Activated CD4-positive, alpha-beta T cell treated with anti-CD3 and anti-CD28 coated beads, Interleukin-2, amount 10 ng/mL, durations not matched to agents 24 days and 14 days (primary cell): ENCODE measurements at regions not wholly inside any gene's neighbourhood (a gene's known extent, or its start where the extent isn't known, plus 50 kb on each side); places are given as distances from the start of the nearest gene placed in this dataset.
"Not testable (repeated sequence)": the region's sequence is repeated elsewhere in the genome, so short reads cannot be mapped to it uniquely, and the experiment has no call there.

ENCODE experiments used
- DNase-seq: peaks from one replicate; pipeline ENCODE4 v3.0.0; 2022
- H3K27ac Mint-ChIP-seq: one replicate; pipeline ENCODE4 v1.8.0; 2022; ENCODE audit warnings: mild to moderate bottlenecking, mixed read lengths
- H3K27me3 Mint-ChIP-seq: one replicate; pipeline ENCODE4 v1.8.0; 2022; ENCODE audit warnings: mixed read lengths
- H3K36me3 Mint-ChIP-seq: one replicate; pipeline ENCODE4 v1.8.0; 2022; ENCODE audit warnings: low read depth, mild to moderate bottlenecking, mixed read lengths
- H3K4me1 Mint-ChIP-seq: one replicate; pipeline ENCODE4 v1.8.0; 2021; ENCODE audit warnings: mixed read lengths
- H3K4me3 Mint-ChIP-seq: one replicate; pipeline ENCODE4 v1.8.0; 2022; ENCODE audit warnings: mild to moderate bottlenecking, moderate library complexity, mixed read lengths
- H3K9me3 Mint-ChIP-seq: one replicate; pipeline ENCODE4 v1.8.0; 2021; ENCODE audit warnings: mixed read lengths
- intact Hi-C: fragments of 100-400 bp; cut with micrococcal nuclease; formaldehyde crosslinking; loops from one replicate; pipeline ENCODE4 v1.15.1; 2023

DNA sequence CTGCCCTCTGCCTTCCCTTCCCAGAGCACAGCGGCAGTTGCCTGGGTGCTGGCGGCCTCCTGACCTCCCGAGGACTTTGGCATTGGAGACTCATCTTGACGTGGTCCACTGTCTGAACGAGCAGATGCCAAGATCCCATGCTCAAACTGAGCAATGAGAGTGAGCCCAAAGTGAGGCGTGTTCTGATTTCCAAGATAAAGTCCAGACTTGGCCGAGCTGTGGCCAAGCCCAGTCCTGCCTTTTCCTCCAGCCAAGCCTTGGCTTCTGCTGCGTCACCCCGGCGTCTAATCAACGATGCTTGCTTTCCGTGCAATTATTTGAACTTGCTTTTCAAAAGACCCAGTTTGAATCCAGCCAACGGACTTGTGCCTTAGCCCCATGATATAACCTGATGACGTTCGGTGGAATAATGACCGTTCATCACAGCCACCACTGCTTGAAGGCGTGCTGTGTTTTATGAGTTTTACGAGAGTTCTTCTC, 179.2 kb downstream of the IRF8 start:
- no peak for DNase-seq
- peaks cover 7% of the 10 kb centered on the region for H3K27me3 Mint-ChIP-seq
- H3K36me3 Mint-ChIP-seq, result no peaks in the 10 kb centered on the region
- intact Hi-C loops, result no loop called here
- no peaks in the 10 kb centered on the region for H3K9me3 Mint-ChIP-seq
- H3K4me3 Mint-ChIP-seq, result no peak overlapping the region
- no peak overlapping the region for H3K27ac Mint-ChIP-seq
- no peaks in the 10 kb centered on the region for H3K4me1 Mint-ChIP-seq

DNA sequence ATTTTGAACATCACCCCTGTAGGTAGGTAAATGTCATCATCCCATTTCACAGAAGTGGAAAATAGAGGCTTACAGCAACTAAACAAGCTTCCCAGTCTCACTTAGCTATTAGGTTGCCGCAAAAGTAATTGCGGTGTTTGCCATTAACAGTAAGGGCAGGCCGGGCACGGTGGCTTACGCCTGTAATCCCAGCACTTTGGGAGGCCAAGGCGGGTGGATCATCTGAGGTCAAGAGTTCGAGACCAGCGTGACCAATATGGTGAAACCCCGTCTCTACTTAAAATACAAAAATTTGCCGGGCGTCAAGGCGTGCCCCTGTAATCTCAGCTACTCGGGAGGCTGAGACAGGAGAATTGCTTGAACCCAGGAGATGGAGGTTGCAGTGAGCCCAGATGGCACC, 179.7 kb downstream of the IRF8 start:
- H3K9me3 Mint-ChIP-seq, H3K27me3 Mint-ChIP-seq, intact Hi-C loops, H3K4me3 Mint-ChIP-seq, H3K4me1 Mint-ChIP-seq, H3K27ac Mint-ChIP-seq, H3K36me3 Mint-ChIP-seq, DNase-seq: not testable (repeated sequence)

DNA sequence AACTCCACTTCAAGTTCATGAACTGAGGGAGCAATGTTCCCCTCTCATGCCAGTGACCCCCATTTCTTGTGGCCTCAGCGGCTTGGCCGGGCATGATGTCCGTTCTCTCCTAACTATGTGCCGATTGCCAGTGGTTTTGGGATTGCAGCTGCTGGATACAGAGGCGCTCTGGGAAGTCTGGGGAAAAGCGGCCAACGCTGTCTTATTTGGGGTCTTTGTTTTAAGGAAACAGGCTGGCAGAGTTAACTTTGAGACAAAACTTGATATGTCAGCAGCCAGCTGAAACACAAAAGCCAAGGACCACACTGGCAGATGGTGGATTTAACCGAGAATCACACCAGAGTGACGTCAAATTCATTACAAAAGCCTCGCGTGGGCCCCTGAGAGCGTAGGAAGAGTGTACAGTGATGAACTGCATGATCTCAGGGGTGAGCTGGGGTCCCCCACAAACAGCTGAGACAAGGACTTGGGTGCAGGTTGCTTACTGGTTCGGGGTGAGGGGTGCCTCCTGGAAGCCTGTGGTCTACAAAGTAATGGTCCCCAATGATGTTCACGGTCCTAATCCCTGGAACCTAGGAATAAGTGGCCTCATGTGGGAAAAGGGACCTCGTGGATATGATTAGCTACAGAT, 180.4 kb downstream of the IRF8 start:
- H3K4me3 Mint-ChIP-seq, result no peak overlapping the region
- no peaks in the 10 kb centered on the region for H3K4me1 Mint-ChIP-seq
- peaks cover 7% of the 10 kb centered on the region for H3K27me3 Mint-ChIP-seq
- DNase-seq, result no peak
- intact Hi-C loops, result no loop called here
- no peak overlapping the region for H3K27ac Mint-ChIP-seq
- H3K9me3 Mint-ChIP-seq, result no peaks in the 10 kb centered on the region
- H3K36me3 Mint-ChIP-seq, result no peaks in the 10 kb centered on the region

DNA sequence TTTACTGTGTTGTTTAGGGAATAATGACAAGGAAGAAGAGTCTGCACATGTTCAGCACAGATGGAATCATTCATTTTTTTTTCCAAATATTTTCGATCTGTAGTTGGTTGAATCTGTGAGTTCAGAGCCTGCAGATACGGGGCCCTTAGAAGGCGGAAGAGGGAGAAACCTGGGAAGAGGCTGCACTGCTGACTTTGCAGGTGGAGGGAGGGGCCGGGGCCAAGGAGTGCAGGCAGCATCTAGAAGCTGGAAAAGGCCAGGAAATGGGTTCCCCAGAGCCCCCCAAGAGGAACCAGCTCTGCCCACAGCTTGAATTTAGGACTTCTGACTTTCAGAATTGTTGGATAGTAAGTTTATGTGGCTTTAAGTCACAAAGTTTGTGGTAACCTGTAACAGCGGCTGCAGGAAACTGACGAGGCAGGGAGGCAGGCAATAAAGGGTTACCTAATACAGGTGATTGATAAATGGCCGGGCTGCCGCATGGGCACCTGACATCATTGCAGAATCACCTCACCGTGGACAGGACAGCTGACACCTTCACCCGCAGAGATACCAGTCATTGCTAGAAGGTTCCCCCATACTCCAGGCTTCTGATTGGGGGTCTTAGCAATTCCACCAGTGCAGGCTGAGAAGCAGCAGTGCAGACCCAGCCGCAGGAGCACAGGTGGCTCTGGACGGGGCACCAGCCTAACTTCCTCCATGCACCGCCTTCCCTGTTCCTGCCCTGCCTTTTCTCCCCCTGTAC, 181.3 kb downstream of the IRF8 start:
- H3K27me3 Mint-ChIP-seq, result peaks cover 7% of the 10 kb centered on the region

DNA sequence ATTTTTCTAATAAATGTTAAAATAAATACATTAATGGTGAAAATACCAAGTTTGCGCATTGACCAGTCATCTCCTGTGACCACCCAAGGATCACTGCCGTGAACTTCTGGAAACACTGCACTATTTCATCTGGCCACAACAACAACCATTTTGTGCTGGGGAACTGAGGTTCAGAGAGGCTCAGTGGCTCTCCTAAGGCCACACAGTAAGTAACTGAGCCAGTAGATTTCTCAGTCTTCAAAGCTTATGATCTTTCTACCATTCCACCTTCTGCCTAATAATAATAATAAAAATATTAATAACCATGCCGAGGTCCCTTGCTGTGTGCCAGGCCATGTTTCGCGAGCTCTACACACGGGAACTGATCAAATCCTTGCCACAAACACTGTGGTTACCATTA, 182.0 kb downstream of the IRF8 start:
- DNase-seq, result no peak
- intact Hi-C loops, result no loop called here
- Mint-ChIP-seq H3K27me3 (peaks cover 7% of the 10 kb centered on the region), H3K36me3 (no peaks in the 10 kb centered on the region), H3K27ac (no peak overlapping the region), H3K4me1 (peaks cover 2% of the 10 kb centered on the region), H3K4me3 (no peak overlapping the region), H3K9me3 (no peaks in the 10 kb centered on the region)

More for the DNA sequence above, 181.3 kb downstream of the IRF8 start:
- intact Hi-C loops, result no loop called here
- DNase-seq, result no peak
- H3K27ac Mint-ChIP-seq, result no peak overlapping the region
- H3K4me1 Mint-ChIP-seq, result no peaks in the 10 kb centered on the region
- H3K9me3 Mint-ChIP-seq, result no peaks in the 10 kb centered on the region
- H3K4me3 Mint-ChIP-seq, result no peak overlapping the region
- H3K36me3 Mint-ChIP-seq, result no peaks in the 10 kb centered on the region

DNA sequence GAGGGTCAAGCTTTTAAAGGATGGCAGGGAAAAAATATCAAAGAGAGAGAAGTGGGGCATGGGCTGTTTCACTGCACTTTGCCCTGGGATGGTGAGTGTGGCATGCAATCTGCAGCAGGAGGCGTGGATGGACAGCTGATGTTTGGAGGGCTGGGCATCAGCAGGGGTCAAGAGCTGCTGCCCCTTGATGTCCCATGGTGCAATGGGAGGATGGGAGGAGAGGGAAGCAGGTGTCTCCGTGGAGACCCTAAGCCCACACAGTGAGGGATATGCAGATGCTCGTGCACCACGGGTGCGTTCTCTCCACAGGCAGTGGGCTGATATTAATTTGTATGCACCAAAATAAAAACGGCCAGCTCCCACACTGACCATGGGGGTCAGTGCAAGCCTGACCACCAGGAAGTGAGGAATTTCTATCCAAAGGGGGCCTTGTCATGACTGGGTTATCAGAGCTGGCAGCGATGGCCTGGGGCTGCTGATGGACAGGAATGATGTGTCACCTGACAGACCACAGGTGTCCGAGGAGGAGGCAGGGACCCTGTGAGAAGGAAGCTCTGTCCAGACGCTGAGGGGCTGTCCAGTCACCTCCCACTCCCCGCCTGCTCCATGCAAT, 183.6 kb downstream of the IRF8 start:
- intact Hi-C loops, result no loop called here
- Mint-ChIP-seq H3K36me3 (no peaks in the 10 kb centered on the region), H3K27me3 (peaks cover 7% of the 10 kb centered on the region), H3K4me1 (peaks cover 3% of the 10 kb centered on the region), H3K9me3 (no peaks in the 10 kb centered on the region), H3K4me3 (no peak overlapping the region), H3K27ac (no peak overlapping the region)
- no peak for DNase-seq

DNA sequence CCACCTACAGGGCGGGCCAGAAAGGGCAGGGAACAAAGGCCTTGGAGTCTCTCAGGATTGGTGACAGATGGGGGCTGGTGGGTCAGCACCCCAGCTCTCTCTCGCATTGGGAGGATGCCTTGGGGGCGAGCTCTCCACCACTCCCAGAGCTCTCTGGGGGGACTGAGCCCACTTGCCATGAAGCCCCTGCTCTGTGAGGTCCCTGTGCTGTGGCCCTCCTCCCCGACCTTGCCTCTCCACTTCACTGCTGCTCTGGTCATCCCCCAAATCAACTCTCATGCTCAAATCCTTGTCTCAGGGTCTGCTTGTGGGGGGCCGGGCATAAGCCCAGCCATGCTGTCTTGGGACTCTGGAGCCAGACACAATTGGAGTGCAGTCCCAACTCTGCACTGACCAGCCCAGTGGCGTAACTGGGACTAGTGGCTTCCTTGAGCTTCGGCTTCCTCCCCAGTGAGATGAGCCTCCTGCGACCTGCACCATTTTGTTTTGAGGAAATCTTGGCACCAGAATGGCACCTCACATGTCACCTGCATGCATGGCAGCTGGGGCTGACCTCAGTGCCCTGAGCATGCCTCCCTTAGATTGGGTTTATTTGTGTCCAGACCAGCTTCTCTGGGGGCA, 184.5 kb downstream of the IRF8 start:
- Mint-ChIP-seq H3K27me3 (peaks cover 7% of the 10 kb centered on the region), H3K36me3 (no peaks in the 10 kb centered on the region), H3K9me3 (no peaks in the 10 kb centered on the region), H3K4me3 (no peak overlapping the region), H3K27ac (no peak overlapping the region), H3K4me1 (peaks cover 3% of the 10 kb centered on the region)
- intact Hi-C loops, result no loop called here
- DNase-seq, result no peak

DNA sequence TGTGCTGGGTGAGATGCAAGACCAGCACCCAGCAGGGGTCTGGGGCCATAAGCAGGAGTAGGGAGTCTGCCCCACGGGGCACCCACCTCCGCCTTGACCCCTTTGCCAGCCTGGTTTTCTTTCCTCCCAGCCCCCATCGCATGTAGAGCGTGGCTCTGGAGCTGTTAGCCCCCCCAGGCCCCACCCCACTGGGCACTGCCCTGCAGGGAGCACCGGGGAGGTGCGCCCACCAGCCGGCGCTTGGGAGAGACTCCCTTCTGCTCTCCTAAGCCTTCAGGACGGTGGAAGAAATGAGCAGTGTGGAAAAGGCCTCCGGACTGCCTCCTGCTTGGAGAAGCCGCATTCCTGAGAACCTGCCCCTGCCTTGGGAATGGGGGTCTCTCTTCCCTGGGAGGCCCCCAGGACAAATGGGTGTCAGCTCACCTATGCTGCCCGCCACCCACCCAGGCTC, 186.2 kb downstream of the IRF8 start:
- no peak overlapping the region for H3K4me3 Mint-ChIP-seq
- peaks cover 10% of the 10 kb centered on the region for H3K4me1 Mint-ChIP-seq
- DNase-seq, result no peak
- H3K9me3 Mint-ChIP-seq, result no peaks in the 10 kb centered on the region
- H3K36me3 Mint-ChIP-seq, result no peaks in the 10 kb centered on the region
- H3K27me3 Mint-ChIP-seq, result peaks cover 2% of the 10 kb centered on the region
- H3K27ac Mint-ChIP-seq, result no peak overlapping the region
- intact Hi-C loops, result no loop called here

DNA sequence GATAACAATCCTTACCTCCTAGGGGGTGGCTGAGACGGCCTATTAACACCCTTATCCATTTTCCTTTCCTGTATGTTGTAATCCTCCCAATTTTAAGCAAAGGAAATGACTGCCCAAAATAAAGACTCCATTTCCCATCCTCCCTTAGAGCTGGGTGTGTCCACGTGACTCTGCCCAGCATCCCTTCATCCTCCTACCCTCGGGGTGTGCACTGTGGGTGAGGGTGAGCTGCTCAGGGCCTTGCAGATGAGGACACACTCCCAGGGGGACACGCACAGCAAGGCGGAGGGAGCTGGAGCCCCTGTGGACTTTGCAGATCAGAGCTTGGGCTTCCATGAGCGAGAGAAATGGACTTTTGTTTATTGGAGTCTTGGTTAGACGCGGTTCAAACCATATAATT, 186.8 kb downstream of the IRF8 start:
- intact Hi-C loops, result no loop called here
- H3K27me3 Mint-ChIP-seq, result no peaks in the 10 kb centered on the region
- no peak for DNase-seq
- peaks cover 12% of the 10 kb centered on the region for H3K4me1 Mint-ChIP-seq
- H3K36me3 Mint-ChIP-seq, result no peaks in the 10 kb centered on the region
- no peak overlapping the region for H3K27ac Mint-ChIP-seq
- H3K4me3 Mint-ChIP-seq, result no peak overlapping the region
- no peaks in the 10 kb centered on the region for H3K9me3 Mint-ChIP-seq

DNA sequence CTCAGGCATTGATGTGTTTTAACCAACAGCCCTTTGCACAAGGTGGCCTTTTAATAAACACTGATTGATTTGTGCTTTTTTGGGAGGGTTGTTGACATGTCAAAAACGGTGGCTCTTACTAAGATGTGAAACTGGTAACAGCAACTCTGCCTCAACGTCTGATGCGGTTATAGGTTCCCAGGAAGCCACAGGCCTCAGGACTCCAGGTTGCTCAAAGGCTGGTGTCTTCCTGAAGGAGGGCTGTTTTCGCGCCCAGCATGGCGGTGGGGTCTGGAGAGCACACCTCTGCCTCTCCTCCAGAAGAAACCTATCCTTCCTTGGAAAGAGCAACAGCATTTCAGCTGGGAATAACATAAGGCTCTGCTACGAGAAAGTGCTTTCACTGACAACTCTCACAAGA, 187.5 kb downstream of the IRF8 start:
- no peak overlapping the region for H3K4me3 Mint-ChIP-seq
- peaks cover 12% of the 10 kb centered on the region for H3K4me1 Mint-ChIP-seq
- no peaks in the 10 kb centered on the region for H3K27me3 Mint-ChIP-seq
- DNase-seq, result no peak
- H3K27ac Mint-ChIP-seq, result no peak overlapping the region
- H3K36me3 Mint-ChIP-seq, result no peaks in the 10 kb centered on the region
- H3K9me3 Mint-ChIP-seq, result no peaks in the 10 kb centered on the region
- intact Hi-C loops, result no loop called here

DNA sequence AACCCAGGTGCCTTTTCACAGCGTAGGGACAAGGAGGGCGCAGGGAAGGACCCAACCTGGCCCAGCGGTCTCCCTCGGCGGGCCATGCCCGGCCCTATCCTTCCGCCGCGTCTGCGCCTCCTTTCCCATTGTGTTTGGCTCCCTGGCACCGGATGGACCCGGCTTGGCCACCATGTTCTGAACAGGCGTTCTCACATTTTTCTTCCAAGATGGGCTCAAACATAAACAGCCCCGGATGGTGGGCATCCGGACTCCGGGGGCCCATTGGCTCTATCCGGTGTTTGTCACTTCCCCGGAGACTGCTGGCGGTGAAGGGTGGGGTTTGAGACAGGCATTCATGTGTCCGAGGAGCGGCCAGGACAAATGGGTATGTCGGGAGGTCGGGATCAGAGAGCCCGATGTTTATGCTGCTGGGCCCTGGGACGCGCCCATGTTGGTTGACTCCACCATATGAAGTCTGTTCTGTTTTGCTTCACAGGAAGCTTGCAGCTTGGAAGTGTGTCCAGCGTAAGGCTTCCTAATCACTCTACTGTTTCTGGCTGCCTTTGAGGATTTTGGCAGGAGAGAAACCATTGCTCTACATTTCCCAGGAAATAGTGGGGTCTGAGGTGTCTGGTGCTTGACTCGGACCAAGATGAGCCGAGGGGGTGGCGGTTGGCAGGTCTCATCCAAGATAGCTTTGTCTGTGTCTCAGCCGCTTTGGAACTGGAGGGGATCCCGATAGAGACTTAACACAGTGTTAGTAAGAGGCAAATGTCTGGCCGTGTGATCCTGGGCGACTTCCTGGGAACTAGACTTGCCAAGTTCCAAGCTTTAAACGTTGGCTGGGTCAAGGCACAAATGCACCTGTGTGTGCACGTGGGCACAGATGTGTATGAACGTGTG, 188.3 kb downstream of the IRF8 start:
- intact Hi-C loops, result no loop called here
- no peak for DNase-seq
- no peaks in the 10 kb centered on the region for H3K9me3 Mint-ChIP-seq
- peak overlapping the region; percentile 51 for H3K27ac Mint-ChIP-seq
- H3K27me3 Mint-ChIP-seq, result no peaks in the 10 kb centered on the region
- H3K4me3 Mint-ChIP-seq, result no peak overlapping the region
- no peaks in the 10 kb centered on the region for H3K36me3 Mint-ChIP-seq
- H3K4me1 Mint-ChIP-seq, result peaks cover 12% of the 10 kb centered on the region

DNA sequence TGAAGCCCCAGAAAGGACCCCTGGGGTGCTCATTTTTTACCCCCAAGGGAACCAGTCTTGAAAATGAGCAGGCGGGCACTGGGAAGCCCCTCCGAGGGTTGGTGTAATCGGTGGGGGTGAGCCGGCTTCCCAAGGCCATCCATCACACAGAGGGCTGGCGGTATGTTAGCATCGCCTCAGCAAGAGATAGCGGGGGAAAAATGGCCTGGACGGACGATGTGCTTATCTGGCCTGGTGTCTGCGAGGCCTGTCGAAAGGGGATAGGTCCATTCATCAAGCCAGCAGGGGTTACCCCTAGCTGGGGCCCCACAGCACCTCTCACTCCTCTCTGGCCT, 188.9 kb downstream of the IRF8 start:
- no peak for DNase-seq
- Mint-ChIP-seq H3K4me3 (no peak overlapping the region), H3K27ac (no peak overlapping the region), H3K4me1 (peaks cover 12% of the 10 kb centered on the region), H3K9me3 (no peaks in the 10 kb centered on the region), H3K36me3 (no peaks in the 10 kb centered on the region), H3K27me3 (no peaks in the 10 kb centered on the region)
- intact Hi-C loops, result no loop called here

DNA sequence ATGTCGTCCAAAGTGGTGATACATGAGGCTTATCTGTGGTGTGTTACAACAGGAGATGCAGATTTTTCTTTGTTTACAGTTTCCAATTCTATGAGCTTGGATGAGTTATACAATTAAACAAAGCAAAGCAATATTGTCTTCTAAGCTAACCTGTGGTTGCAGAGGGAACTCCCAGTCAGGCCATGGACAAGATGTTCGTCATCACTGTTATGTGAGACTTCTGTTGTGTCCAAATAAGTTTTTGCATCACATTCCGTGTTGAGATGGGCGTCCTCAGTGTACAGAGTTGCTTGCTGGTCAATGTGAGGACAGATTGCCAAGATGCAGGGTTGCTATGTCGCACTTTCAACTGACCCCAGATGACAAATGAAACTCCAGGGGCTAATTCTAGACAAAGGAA, 189.3 kb downstream of the IRF8 start:
- Mint-ChIP-seq H3K4me3 (no peak overlapping the region), H3K9me3 (no peaks in the 10 kb centered on the region), H3K36me3 (no peaks in the 10 kb centered on the region), H3K27me3 (no peaks in the 10 kb centered on the region), H3K27ac (no peak overlapping the region), H3K4me1 (peaks cover 12% of the 10 kb centered on the region)
- intact Hi-C loops, result no loop called here
- no peak for DNase-seq
